H1 (cell line): ENCODE measurements at regions not wholly inside any gene's neighbourhood (a gene's known extent, or its start where the extent isn't known, plus 50 kb on each side); places are given as distances from the start of the nearest gene placed in this dataset.

Experiments
- CTCF ChIA-PET: fragments of 300-600 bp; sonication (Branson Sonifier 250); formaldehyde crosslinking; loops from one replicate; lab custom pipeline; 2021; ENCODE audit not compliant: partially characterized antibody; lab: Charles Lee
- POLR2A ChIA-PET: fragments of 300-600 bp; sonication (Branson Sonifier 250); formaldehyde crosslinking; loops from one replicate; lab custom pipeline; 2021; ENCODE audit warnings: inconsistent platforms; ENCODE audit not compliant: partially characterized antibody; lab: Charles Lee
- DNase-seq, 2 experiments: peaks; one replicate each; pipeline versions ENCODE4 v3.0.0 to v3.0.0-alpha.2; 2010 to 2022; ENCODE audit warnings: low spot score in 2 of 2, low read depth in 1 of 2, mixed read lengths in 1 of 2
- FAIRE-seq: peaks from 2 replicates; lab custom pipeline; 2011; peaks lifted over from hg19 to GRCh38; lab: Jason Lieb, UNC
- H2AFZ ChIP-seq: 2 replicates; pipeline ENCODE4 v1.8.1; 2012; ENCODE audit warnings: low read length, inconsistent platforms
- H2AK5ac ChIP-seq: 2 replicates; pipeline ENCODE4 v1.6.1; 2013; ENCODE audit warnings: low read depth, low read length
- H2BK120ac ChIP-seq: replicated peaks from 2 replicates; pipeline ENCODE3; 2013; ENCODE audit warnings: low read depth, low read length, inconsistent platforms
- H2BK12ac ChIP-seq: 2 replicates; pipeline ENCODE4 v1.6.1; 2013; ENCODE audit warnings: low read depth, low read length
- H2BK15ac ChIP-seq: 2 replicates; pipeline ENCODE4 v1.6.1; 2013; ENCODE audit warnings: low read length
- H2BK20ac ChIP-seq: 2 replicates; pipeline ENCODE4 v1.6.1; 2013; ENCODE audit warnings: low read length
- H2BK5ac ChIP-seq: 2 replicates; pipeline ENCODE4 v1.6.1; 2013; ENCODE audit warnings: low read depth, low read length
- H3K14ac ChIP-seq: 2 replicates; pipeline ENCODE4 v1.6.1; 2013; ENCODE audit warnings: inconsistent platforms; ENCODE audit not compliant: insufficient read length
- H3K18ac ChIP-seq: 2 replicates; pipeline ENCODE4 v1.6.1; 2013; ENCODE audit warnings: low read length; ENCODE audit errors: extremely low read depth
- H3K23ac ChIP-seq: 2 replicates; pipeline ENCODE4 v1.6.1; 2013; ENCODE audit warnings: inconsistent platforms; ENCODE audit not compliant: insufficient read length
- H3K23me2 ChIP-seq: 2 replicates; pipeline ENCODE4 v1.6.1; 2013; ENCODE audit warnings: low read depth, low read length
- H3K27ac ChIP-seq: 2 replicates; pipeline ENCODE4 v1.6.1; 2011; ENCODE audit warnings: low read depth, low read length, inconsistent platforms
- H3K27me3 ChIP-seq, 4 experiments: replicated peaks in 1 of 4; 1 replicate in 1 of 4; 2 replicates in 3 of 4; pipeline versions ENCODE4 v1.6.1 to v1.8.1; 2011 to 2013; ENCODE audit warnings: low read length in 3 of 4, mild to moderate bottlenecking in 3 of 4, inconsistent platforms in 2 of 4, mixed read lengths in 2 of 4, moderate library complexity in 1 of 4; ENCODE audit not compliant: control insufficient read depth in 3 of 4, insufficient read depth in 3 of 4; ENCODE audit errors: extremely low read depth in 1 of 4
- H3K36me3 ChIP-seq, 4 experiments: 2 replicates each; pipeline versions ENCODE4 v1.6.1 to v1.8.1; 2011 to 2013; ENCODE audit warnings: mild to moderate bottlenecking in 4 of 4, low read length in 3 of 4, moderate library complexity in 2 of 4, control low read depth in 1 of 4, inconsistent platforms in 1 of 4; ENCODE audit not compliant: insufficient read depth in 4 of 4, control insufficient read depth in 2 of 4
- H3K4ac ChIP-seq: replicated peaks from 2 replicates; pipeline ENCODE3; 2013; ENCODE audit warnings: low read length, low read depth, mixed read lengths, inconsistent platforms; ENCODE audit not compliant: insufficient read length
- H3K4me1 ChIP-seq, 4 experiments: replicated peaks in 1 of 4; 1 replicate in 1 of 4; 2 replicates in 3 of 4; pipeline versions ENCODE4 v1.6.1 to v1.8.1; 2011 to 2013; ENCODE audit warnings: low read length in 3 of 4, inconsistent platforms in 2 of 4, mixed read lengths in 1 of 4; ENCODE audit not compliant: insufficient read depth in 4 of 4, control insufficient read depth in 3 of 4
- H3K4me2 ChIP-seq, 2 experiments: 2 replicates each; pipeline versions ENCODE4 v1.6.1 to v1.8.1; 2011 to 2013; ENCODE audit warnings: low read depth in 2 of 2, low read length in 2 of 2, control low read depth in 1 of 2, inconsistent platforms in 1 of 2, mild to moderate bottlenecking in 1 of 2; ENCODE audit not compliant: insufficient read depth in 1 of 2
- H3K4me3 ChIP-seq, 4 experiments: fragments of 200-600, 300-600 bp in 1 of 4; sonication (generic), shearing (Covaris generic), sonication (Bioruptor Twin) in 1 of 4; 2 replicates each; pipeline versions ENCODE4 v1.5.1 to v1.8.1; 2011 to 2016; ENCODE audit warnings: low read length in 4 of 4, low read depth in 3 of 4, control low read depth in 2 of 4, inconsistent platforms in 2 of 4, mild to moderate bottlenecking in 2 of 4, mixed read lengths in 1 of 4, moderate library complexity in 1 of 4; ENCODE audit not compliant: insufficient read depth in 2 of 4; ENCODE audit errors: extremely low read depth in 1 of 4
- H3K56ac ChIP-seq: replicated peaks from 2 replicates; pipeline ENCODE3; 2013; ENCODE audit warnings: low read depth, mild to moderate bottlenecking, mixed read lengths, low read length, inconsistent platforms; ENCODE audit not compliant: insufficient read length
- H3K79me1 ChIP-seq: 2 replicates; pipeline ENCODE4 v1.6.1; 2013; ENCODE audit warnings: low read depth, low read length, control low read depth
- H3K79me2 ChIP-seq, 2 experiments: 2 replicates each; pipeline versions ENCODE4 v1.6.1 to v1.8.1; 2012 to 2013; ENCODE audit warnings: low read length in 2 of 2, mild to moderate bottlenecking in 2 of 2, inconsistent platforms in 1 of 2; ENCODE audit not compliant: insufficient read depth in 2 of 2, control insufficient read depth in 1 of 2
- H3K9ac ChIP-seq, 4 experiments: replicated peaks in 1 of 4; 1 replicate in 1 of 4; 2 replicates in 3 of 4; pipeline versions ENCODE4 v1.6.1 to v1.8.1; 2011 to 2013; ENCODE audit warnings: low read depth in 3 of 4, low read length in 3 of 4, control low read depth in 2 of 4, mild to moderate bottlenecking in 2 of 4, moderate library complexity in 2 of 4, inconsistent platforms in 1 of 4; ENCODE audit errors: extremely low read depth in 1 of 4
- H3K9me3 ChIP-seq, 2 experiments: 2 replicates each; pipeline versions ENCODE4 v1.6.1 to v1.8.1; 2012 to 2013; ENCODE audit warnings: mild to moderate bottlenecking in 2 of 2, moderate library complexity in 2 of 2, control low read depth in 1 of 2, inconsistent platforms in 1 of 2, low read depth in 1 of 2, low read length in 1 of 2, mixed read lengths in 1 of 2; ENCODE audit not compliant: insufficient read depth in 2 of 2
- H4K20me1 ChIP-seq, 2 experiments: replicated peaks in 1 of 2; 2 replicates each; pipeline versions ENCODE3 to v1.8.1; 2011 to 2013; ENCODE audit warnings: inconsistent platforms in 2 of 2, low read length in 2 of 2, mild to moderate bottlenecking in 1 of 2; ENCODE audit not compliant: insufficient read depth in 2 of 2, control insufficient read depth in 1 of 2
- H4K5ac ChIP-seq: 2 replicates; pipeline ENCODE4 v1.6.1; 2013; ENCODE audit warnings: low read length, low read depth, mixed read lengths, inconsistent platforms; ENCODE audit not compliant: insufficient read length
- H4K8ac ChIP-seq: 2 replicates; pipeline ENCODE4 v1.8.0; 2013; ENCODE audit warnings: mild to moderate bottlenecking, moderate library complexity, low read length, inconsistent platforms; ENCODE audit not compliant: insufficient read depth; ENCODE audit errors: extremely low read depth
- H4K91ac ChIP-seq: replicated peaks from 2 replicates; pipeline ENCODE3; 2013; ENCODE audit warnings: low read length, mixed read lengths, inconsistent platforms; ENCODE audit not compliant: insufficient read length
- SP1 ChIP-seq: IDR thresholded peaks from 2 replicates; pipeline ENCODE4 v1.6.1; 2011; ENCODE audit warnings: low read depth, low read length
- WGBS, 2 experiments: shearing (Covaris generic) in 1 of 2; methylation state at CpG; one replicate each; pipeline versions ENCODE4 v1.1.6 to v1.1.7; 2013 to 2015; ENCODE audit warnings: low lambda C conversion rate in 2 of 2, mixed read lengths in 2 of 2, inconsistent platforms in 1 of 2, low coverage in 1 of 2, missing lambda C conversion rate in 1 of 2; ENCODE audit not compliant: insufficient replicate concordance in 2 of 2, insufficient coverage in 1 of 2, insufficient read length in 1 of 2; ENCODE audit errors: extremely low coverage in 1 of 2, missing lambda C conversion rate in 1 of 2; 5-methylcytosine and 5-hydroxymethylcytosine counted together
- TF ChIP-seq, protein P1 (sequence below): IDR thresholded peaks from 2 replicates; pipeline ENCODE4 v1.6.1; 2012; ENCODE audit warnings: low read length, inconsistent platforms

DNA sequence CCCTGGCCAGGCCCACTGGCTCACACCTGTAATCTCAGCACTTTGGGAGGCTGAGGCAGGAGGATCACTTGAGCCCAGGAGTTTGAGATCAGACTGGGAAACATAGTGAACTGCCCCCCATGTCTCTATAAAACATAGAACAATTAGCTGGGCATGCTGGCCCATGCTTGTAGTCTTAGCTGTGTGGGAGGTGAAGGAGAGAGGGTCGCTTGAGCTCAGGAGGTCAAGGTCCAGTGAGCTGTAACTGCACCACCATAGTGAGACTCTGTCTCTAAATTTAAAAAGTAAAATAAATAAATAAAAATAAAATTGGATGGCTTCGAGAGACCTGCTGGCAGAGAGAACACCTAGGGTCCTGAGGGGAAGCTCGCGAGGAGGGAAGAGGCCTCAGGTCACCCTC lies 69.9 kb upstream of the PARD3 start:
- no peak for TF ChIP-seq SP1
- TF ChIP-seq, protein P1, sequence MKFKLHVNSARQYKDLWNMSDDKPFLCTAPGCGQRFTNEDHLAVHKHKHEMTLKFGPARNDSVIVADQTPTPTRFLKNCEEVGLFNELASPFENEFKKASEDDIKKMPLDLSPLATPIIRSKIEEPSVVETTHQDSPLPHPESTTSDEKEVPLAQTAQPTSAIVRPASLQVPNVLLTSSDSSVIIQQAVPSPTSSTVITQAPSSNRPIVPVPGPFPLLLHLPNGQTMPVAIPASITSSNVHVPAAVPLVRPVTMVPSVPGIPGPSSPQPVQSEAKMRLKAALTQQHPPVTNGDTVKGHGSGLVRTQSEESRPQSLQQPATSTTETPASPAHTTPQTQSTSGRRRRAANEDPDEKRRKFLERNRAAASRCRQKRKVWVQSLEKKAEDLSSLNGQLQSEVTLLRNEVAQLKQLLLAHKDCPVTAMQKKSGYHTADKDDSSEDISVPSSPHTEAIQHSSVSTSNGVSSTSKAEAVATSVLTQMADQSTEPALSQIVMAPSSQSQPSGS, result no peak
- H3K27me3 ChIP-seq, result no peaks in the 10 kb centered on the region
- no peaks in the 10 kb centered on the region for H3K23me2 ChIP-seq
- H3K4me2 ChIP-seq, result no peak overlapping the region
- no peak overlapping the region for H2AK5ac ChIP-seq
- no peak overlapping the region for H3K4ac ChIP-seq
- H4K8ac ChIP-seq, result no peak overlapping the region
- no peak overlapping the region for H3K56ac ChIP-seq
- no peak overlapping the region for H3K9ac ChIP-seq
- H3K79me2 ChIP-seq, result no peaks in the 10 kb centered on the region
- no peak overlapping the region for H3K4me3 ChIP-seq
- H3K4me1 ChIP-seq, result no peaks in the 10 kb centered on the region
- no peak overlapping the region for H4K91ac ChIP-seq
- no peak overlapping the region for H4K5ac ChIP-seq
- H3K23ac ChIP-seq, result no peak overlapping the region
- FAIRE-seq, result no peak
- no peak overlapping the region for H3K14ac ChIP-seq
- no peak overlapping the region for H3K18ac ChIP-seq
- no peak overlapping the region for H2AFZ ChIP-seq
- no peak overlapping the region for H3K27ac ChIP-seq
- no peaks in the 10 kb centered on the region for H4K20me1 ChIP-seq
- CTCF ChIA-PET, result interaction anchor here (0.8 to 1.4 kb wide), 4 partner anchors 20 to 207 kb away, joined by 3 to 4 read pairs (median 4); no protein-coding TSS in a partner anchor
- H3K36me3 ChIP-seq, result no peaks in the 10 kb centered on the region
- no peak for DNase-seq
- no peak overlapping the region for H2BK5ac ChIP-seq
- no peaks in the 10 kb centered on the region for H3K79me1 ChIP-seq
- no peak overlapping the region for H2BK120ac ChIP-seq
- no peak overlapping the region for H2BK12ac ChIP-seq
- 83% methylated on average over 4 of the region's 4 CpGs; no CpG with 5 or more reads in 1 of the 2 experiments for WGBS, 2 experiments
- no peak overlapping the region for H2BK15ac ChIP-seq
- POLR2A ChIA-PET, result interaction anchor here (1.1 to 1.5 kb wide), 3 partner anchors 9 to 68 kb away, joined by 3 to 4 read pairs (median 3); no protein-coding TSS in a partner anchor
- no peaks in the 10 kb centered on the region for H3K9me3 ChIP-seq
- no peak overlapping the region for H2BK20ac ChIP-seq
